Brain microvascular endothelial cell (primary cell): ENCODE measurements at regions not wholly inside any gene's neighbourhood (a gene's known extent, or its start where the extent isn't known, plus 50 kb on each side); places are given as distances from the start of the nearest gene placed in this dataset.
"Not testable (repeated sequence)": the region's sequence is repeated elsewhere in the genome, so short reads cannot be mapped to it uniquely, and the experiment has no call there.

Experiments
- DNase-seq: peaks from one replicate; pipeline ENCODE4 v3.0.0-alpha.2; 2020
- H3K27ac ChIP-seq: fragments of 250-450 bp; sonication (Bioruptor Pico); 2 replicates; pipeline ENCODE4 v1.5.1; 2020; ENCODE audit warnings: mild to moderate bottlenecking, moderate library complexity
- H3K27me3 ChIP-seq: fragments of 250-450 bp; sonication (Bioruptor Pico); replicated peaks from 2 replicates; pipeline ENCODE4 v1.5.1; 2020; ENCODE audit warnings: mild to moderate bottlenecking
- H3K36me3 ChIP-seq: fragments of 250-450 bp; sonication (Bioruptor Pico); replicated peaks from 2 replicates; pipeline ENCODE4 v1.5.1; 2020; ENCODE audit warnings: mild to moderate bottlenecking
- H3K4me3 ChIP-seq: 2 replicates; pipeline ENCODE4 v1.5.1; 2011; ENCODE audit warnings: low read depth, mild to moderate bottlenecking, control low read depth, low read length, moderate library complexity
- CTCF ChIP-seq: IDR thresholded peaks from 2 replicates; pipeline ENCODE4 v1.5.1; 2011; ENCODE audit warnings: low read depth, mild to moderate bottlenecking, moderate library complexity, low read length, control low read depth, inconsistent platforms; ENCODE audit errors: missing control alignments
- in situ Hi-C: cut with HindIII; loops from 2 replicates; pipeline ENCODE4 v1.10.0; 2017; ENCODE audit warnings: low sequenced_read_pairs, low pct_ligation_motif_present

GRCh38 chr6:9745476-9745875 lies 669.4 kb downstream of the TFAP2A start:
- no peaks in the 10 kb centered on the region for H3K27me3 ChIP-seq
- in situ Hi-C loops: no loop called here
- H3K4me3 ChIP-seq: no peak overlapping the region
- no peak for TF ChIP-seq CTCF
- H3K36me3 ChIP-seq: no peaks in the 10 kb centered on the region
- DNase-seq: no peak
- H3K27ac ChIP-seq: no peak overlapping the region

- TF ChIP-seq CTCF: no peak
- in situ Hi-C loops: no loop called here
Measured at GRCh38 chr6:9744119-9744518, 670.8 kb downstream of the TFAP2A start.

GRCh38 chr6:9732056-9732455 lies 682.8 kb downstream of the TFAP2A start:
- in situ Hi-C loops: no loop called here
- no peak for TF ChIP-seq CTCF
- Histone ChIP-seq H3K4me3 (no peak overlapping the region), H3K36me3 (no peaks in the 10 kb centered on the region), H3K27ac (no peak overlapping the region), H3K27me3 (no peaks in the 10 kb centered on the region)
- no peak for DNase-seq

More at GRCh38 chr6:9744119-9744518, 670.8 kb downstream of the TFAP2A start:
- no peaks in the 10 kb centered on the region for H3K36me3 ChIP-seq
- DNase-seq: no peak
- H3K4me3 ChIP-seq: no peak overlapping the region
- no peak overlapping the region for H3K27ac ChIP-seq
- no peaks in the 10 kb centered on the region for H3K27me3 ChIP-seq

- DNase-seq, H3K27ac ChIP-seq, H3K36me3 ChIP-seq, H3K27me3 ChIP-seq, in situ Hi-C loops, H3K4me3 ChIP-seq: not testable (repeated sequence)
Measured at GRCh38 chr6:9725776-9726175, 689.1 kb downstream of the TFAP2A start.

GRCh38 chr6:9717568-9717967 lies 697.3 kb downstream of the TFAP2A start:
- H3K27me3 ChIP-seq: no peaks in the 10 kb centered on the region
- H3K4me3 ChIP-seq: no peak overlapping the region
- no peak for TF ChIP-seq CTCF
- in situ Hi-C loops: no loop called here
- no peak overlapping the region for H3K27ac ChIP-seq
- no peaks in the 10 kb centered on the region for H3K36me3 ChIP-seq
- no peak for DNase-seq

GRCh38 chr6:9711365-9711764 lies 703.5 kb downstream of the TFAP2A start:
- TF ChIP-seq CTCF: no peak
- no peak overlapping the region for H3K4me3 ChIP-seq
- H3K27me3 ChIP-seq: no peaks in the 10 kb centered on the region
- in situ Hi-C loops: no loop called here
- no peaks in the 10 kb centered on the region for H3K36me3 ChIP-seq
- H3K27ac ChIP-seq: no peak overlapping the region
- no peak for DNase-seq
